ENCODE measurements at regions not wholly inside any gene's neighbourhood (a gene's known extent, or its start where the extent isn't known, plus 50 kb on each side); places are given as distances from the start of the nearest gene placed in this dataset.

DNA sequence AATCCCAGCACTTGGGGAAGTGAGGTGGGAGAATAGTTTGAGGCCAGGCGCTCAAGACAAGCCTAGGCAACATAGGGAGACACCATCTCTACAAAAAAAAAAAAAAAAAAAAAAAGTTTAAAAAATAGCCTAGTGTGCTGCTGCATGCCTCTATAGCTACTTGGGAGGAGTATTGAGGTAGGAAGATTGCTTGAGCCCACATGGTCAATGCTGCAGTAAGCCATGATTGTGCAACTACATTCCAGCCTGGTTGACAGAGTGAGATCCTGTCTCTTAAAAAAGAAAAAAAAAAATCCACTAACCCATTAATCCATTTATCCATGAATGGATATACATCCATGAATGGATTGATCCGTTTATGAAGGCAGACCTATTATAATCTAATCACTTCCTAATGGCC is 1064.6 kb upstream of the EYS start:
- ATAC-seq (ENCODE audit: low FRiP score) (no peak), DNase-seq (no peak)
- no peaks in the 10 kb centered on the region for H3K36me3 ChIP-seq (ENCODE audit: control insufficient read depth in 1 of 2, insufficient read depth in 2 of 2, low read length in 1 of 2)
- intact Hi-C loops (cut with DNase I): no loop called here
- WGBS, 2 donors: 85 to 95% methylated on average over 2 of the region's 2 CpGs
- H3K27me3 ChIP-seq (ENCODE audit: control insufficient read depth in 1 of 2, insufficient read depth in 2 of 2, low read length in 1 of 2): no peaks in the 10 kb centered on the region
- peaks cover 0 to 1% of the 10 kb centered on the region in 2 donors for H3K4me1 ChIP-seq (ENCODE audit: control insufficient read depth in 1 of 2, insufficient read depth in 2 of 2, low read length in 2 of 2)
- no peaks in the 10 kb centered on the region for H3K9me3 ChIP-seq (ENCODE audit: control insufficient read depth, low read length)
- H3K4me3 ChIP-seq (ENCODE audit: low read length in 2 of 2): no peak overlapping the region
- no peak overlapping the region for H3K27ac ChIP-seq (ENCODE audit: low read depth in 1 of 2, low read length in 2 of 2)

DNA sequence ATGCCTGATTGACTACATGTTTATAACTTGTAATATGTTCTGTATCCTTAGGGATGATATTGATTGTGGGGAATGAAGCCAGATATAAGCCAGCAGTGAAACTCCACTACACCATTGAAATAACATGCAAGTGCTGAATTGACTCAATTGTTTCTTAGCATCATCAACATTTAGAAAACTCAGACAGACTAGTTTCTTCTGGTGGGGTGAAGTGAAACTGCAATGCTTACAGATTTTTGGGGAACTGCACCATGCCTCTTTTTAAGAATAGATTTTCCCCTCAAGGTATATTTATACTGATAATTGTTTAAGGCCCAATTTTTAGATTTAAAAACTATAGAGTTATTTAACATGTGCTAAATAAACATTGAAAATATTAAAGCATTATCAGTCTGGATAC is 1044.6 kb upstream of the EYS start:
- DNase-seq (no peak), ATAC-seq (ENCODE audit: low FRiP score) (no peak)
- no peaks in the 10 kb centered on the region for H3K4me1 ChIP-seq (ENCODE audit: control insufficient read depth in 1 of 2, insufficient read depth in 2 of 2, low read length in 2 of 2)
- peaks cover 2% of the 10 kb centered on the region for H3K9me3 ChIP-seq (ENCODE audit: control insufficient read depth, low read length)
- H3K27ac ChIP-seq (ENCODE audit: low read depth in 1 of 2, low read length in 2 of 2): no peak overlapping the region
- no peaks in the 10 kb centered on the region for H3K36me3 ChIP-seq (ENCODE audit: control insufficient read depth in 1 of 2, insufficient read depth in 2 of 2, low read length in 1 of 2)
- intact Hi-C loops (cut with DNase I): no loop called here
- H3K4me3 ChIP-seq (ENCODE audit: low read length in 2 of 2): no peak overlapping the region
- H3K27me3 ChIP-seq (ENCODE audit: control insufficient read depth in 1 of 2, insufficient read depth in 2 of 2, low read length in 1 of 2): no peaks in the 10 kb centered on the region

DNA sequence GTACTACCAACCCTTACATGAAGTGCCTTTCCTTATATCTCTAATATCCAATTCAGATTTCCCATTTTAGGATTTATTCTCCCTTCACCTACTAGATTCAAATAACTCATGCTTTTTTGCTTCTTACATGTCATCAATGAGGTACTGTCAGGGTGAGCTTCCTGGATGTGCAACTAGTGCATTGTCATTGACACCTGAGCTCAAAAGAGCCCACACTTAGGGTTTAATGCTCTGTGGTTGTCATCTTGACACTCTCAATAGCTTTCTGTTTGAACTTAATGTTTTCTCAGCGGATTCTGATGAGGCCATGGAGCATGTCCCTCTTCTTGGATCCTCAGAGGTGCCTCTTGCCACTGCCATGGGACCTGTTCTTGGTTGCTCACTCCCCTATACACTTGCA is 1033.3 kb upstream of the EYS start:
- ATAC-seq (ENCODE audit: low FRiP score) (no peak), DNase-seq (no peak)
- peaks cover 2% of the 10 kb centered on the region for H3K9me3 ChIP-seq (ENCODE audit: control insufficient read depth, low read length)
- no peaks in the 10 kb centered on the region for H3K27me3 ChIP-seq (ENCODE audit: control insufficient read depth in 1 of 2, insufficient read depth in 2 of 2, low read length in 1 of 2)
- H3K4me1 ChIP-seq (ENCODE audit: control insufficient read depth in 1 of 2, insufficient read depth in 2 of 2, low read length in 2 of 2): no peaks in the 10 kb centered on the region
- no peak overlapping the region for H3K27ac ChIP-seq (ENCODE audit: low read depth in 1 of 2, low read length in 2 of 2)
- H3K4me3 ChIP-seq (ENCODE audit: low read length in 2 of 2): no peak overlapping the region
- intact Hi-C loops (cut with DNase I): no loop called here
- no peaks in the 10 kb centered on the region for H3K36me3 ChIP-seq (ENCODE audit: control insufficient read depth in 1 of 2, insufficient read depth in 2 of 2, low read length in 1 of 2)
- 50 to 81% methylated on average over 1 of the region's 1 CpG for WGBS, 2 donors

DNA sequence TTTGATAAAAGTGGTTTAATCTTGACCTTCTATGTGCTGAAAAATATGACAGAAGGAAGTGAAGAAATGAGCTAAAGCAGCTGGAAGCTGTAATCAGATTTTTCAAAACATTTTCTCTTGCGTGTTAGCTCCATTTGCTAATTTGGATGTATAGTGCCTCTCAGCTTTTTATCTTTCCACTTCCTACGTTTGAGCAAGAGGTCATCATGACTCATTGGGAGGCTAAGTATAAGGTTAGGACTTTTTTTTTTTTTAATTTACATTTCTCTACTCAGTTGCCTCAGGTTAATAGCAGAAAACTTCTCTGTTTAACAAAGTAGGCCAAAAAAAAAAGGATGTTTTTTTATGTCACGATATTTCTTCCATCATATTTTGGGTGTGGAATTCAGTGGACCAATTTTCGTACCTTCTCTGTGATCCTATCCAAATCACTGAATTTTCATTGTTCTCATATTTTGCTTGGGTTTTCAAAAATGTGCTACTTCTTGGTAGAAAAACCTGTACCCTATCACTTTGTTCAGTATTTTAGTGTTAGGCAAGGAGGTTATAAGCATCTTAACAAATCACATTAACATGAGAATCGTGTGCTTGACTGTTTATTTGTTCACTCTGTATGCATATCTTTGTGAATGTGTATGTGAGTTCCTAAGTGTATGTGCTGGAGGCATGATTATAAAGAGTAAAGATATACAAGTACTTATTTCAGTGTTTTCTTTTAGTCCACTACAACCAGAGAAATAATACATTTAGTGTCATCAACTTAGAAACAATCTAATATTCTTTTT is 1028.3 kb upstream of the EYS start:
- ATAC-seq (ENCODE audit: low FRiP score) (no peak), DNase-seq (no peak)
- Histone ChIP-seq H3K4me3 (ENCODE audit: low read length in 2 of 2) (no peak overlapping the region), H3K4me1 (ENCODE audit: control insufficient read depth in 1 of 2, insufficient read depth in 2 of 2, low read length in 2 of 2) (no peaks in the 10 kb centered on the region), H3K27me3 (ENCODE audit: control insufficient read depth in 1 of 2, insufficient read depth in 2 of 2, low read length in 1 of 2) (no peaks in the 10 kb centered on the region), H3K9me3 (ENCODE audit: control insufficient read depth, low read length) (no peaks in the 10 kb centered on the region), H3K36me3 (ENCODE audit: control insufficient read depth in 1 of 2, insufficient read depth in 2 of 2, low read length in 1 of 2) (no peaks in the 10 kb centered on the region), H3K27ac (ENCODE audit: low read depth in 1 of 2, low read length in 2 of 2) (no peak overlapping the region)
- 49 to 53% methylated on average over 5 of the region's 5 CpGs for WGBS, 2 donors
- intact Hi-C loops (cut with DNase I): no loop called here

DNA sequence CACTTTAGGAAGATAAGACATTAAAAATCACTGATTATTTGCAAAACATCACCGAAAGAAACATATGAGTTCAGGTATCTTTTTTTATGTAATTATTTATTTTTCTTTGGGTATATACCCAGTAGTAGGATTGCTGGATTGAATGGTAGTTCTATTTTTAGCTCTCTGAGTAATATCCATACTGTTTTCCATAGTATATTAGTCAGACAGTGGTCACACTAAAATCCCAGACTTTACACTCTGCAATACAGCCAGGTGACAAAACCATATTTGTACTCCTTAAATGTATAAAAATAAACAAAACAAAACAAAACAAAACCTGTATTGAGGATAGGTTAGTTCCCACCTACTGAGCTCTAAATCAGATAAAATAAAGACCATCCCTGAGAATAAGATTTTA is 1024.3 kb upstream of the EYS start:
- intact Hi-C loops (cut with DNase I): no loop called here
- no peak for DNase-seq
- Histone ChIP-seq H3K4me3 (ENCODE audit: low read length in 2 of 2) (no peak overlapping the region), H3K9me3 (ENCODE audit: control insufficient read depth, low read length) (peaks cover 2% of the 10 kb centered on the region), H3K4me1 (ENCODE audit: control insufficient read depth in 1 of 2, insufficient read depth in 2 of 2, low read length in 2 of 2) (no peaks in the 10 kb centered on the region), H3K27me3 (ENCODE audit: control insufficient read depth in 1 of 2, insufficient read depth in 2 of 2, low read length in 1 of 2) (no peaks in the 10 kb centered on the region), H3K27ac (ENCODE audit: low read depth in 1 of 2, low read length in 2 of 2) (no peak overlapping the region), H3K36me3 (ENCODE audit: control insufficient read depth in 1 of 2, insufficient read depth in 2 of 2, low read length in 1 of 2) (no peaks in the 10 kb centered on the region)
- 73% methylated on average over 1 of the region's 1 CpG for WGBS, 2 donors
- ATAC-seq (ENCODE audit: low FRiP score): no peak

DNA sequence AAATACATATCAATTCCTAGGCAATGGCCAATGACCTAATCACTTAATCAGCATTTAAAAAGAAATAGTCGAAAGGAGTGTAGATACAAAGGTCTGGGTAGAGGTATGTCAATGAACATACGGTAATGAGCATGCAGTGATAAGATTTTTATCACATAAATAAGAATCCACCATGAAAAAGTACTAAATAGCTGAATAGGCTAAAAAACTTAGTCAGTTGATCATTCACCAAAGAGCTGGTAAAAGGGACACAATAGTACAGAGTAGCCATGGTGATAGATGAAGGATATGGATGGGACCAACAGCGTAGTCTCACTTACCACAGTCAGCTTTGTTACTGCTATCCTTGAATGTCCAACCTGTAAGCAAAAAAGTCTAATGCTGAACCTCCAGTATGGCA is 1018.6 kb upstream of the EYS start:
- Histone ChIP-seq H3K27ac (ENCODE audit: low read depth in 1 of 2, low read length in 2 of 2) (no peak overlapping the region), H3K27me3 (ENCODE audit: control insufficient read depth in 1 of 2, insufficient read depth in 2 of 2, low read length in 1 of 2) (no peaks in the 10 kb centered on the region), H3K9me3 (ENCODE audit: control insufficient read depth, low read length) (peaks cover 2% of the 10 kb centered on the region), H3K36me3 (ENCODE audit: control insufficient read depth in 1 of 2, insufficient read depth in 2 of 2, low read length in 1 of 2) (no peaks in the 10 kb centered on the region), H3K4me1 (ENCODE audit: control insufficient read depth in 1 of 2, insufficient read depth in 2 of 2, low read length in 2 of 2) (no peaks in the 10 kb centered on the region), H3K4me3 (ENCODE audit: low read length in 2 of 2) (no peak overlapping the region)
- intact Hi-C loops (cut with DNase I): no loop called here
- 88 to 90% methylated on average over 3 of the region's 3 CpGs for WGBS, 2 donors
- ATAC-seq (ENCODE audit: low FRiP score) (no peak), DNase-seq (no peak)

DNA sequence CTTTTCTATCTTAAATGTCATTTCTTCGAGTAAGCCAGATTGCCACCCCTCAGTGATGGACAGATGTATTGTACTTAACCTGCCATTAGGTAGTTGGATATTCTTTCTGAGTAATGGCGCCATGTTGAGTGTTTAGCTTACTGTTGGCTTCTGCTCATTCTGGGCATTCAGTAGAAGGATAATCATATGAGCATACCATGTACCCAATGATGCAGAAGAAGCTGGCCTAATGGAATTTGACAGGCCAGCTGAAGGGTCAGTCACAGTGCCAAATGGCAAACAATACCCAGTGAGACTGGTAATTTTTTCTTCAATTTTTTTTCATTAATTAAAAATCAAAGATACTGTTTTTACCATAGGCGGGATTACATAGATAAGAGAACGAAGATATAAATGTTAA is 1010.8 kb upstream of the EYS start:
- Histone ChIP-seq H3K4me3 (ENCODE audit: low read length in 2 of 2) (no peak overlapping the region), H3K4me1 (ENCODE audit: control insufficient read depth in 1 of 2, insufficient read depth in 2 of 2, low read length in 2 of 2) (no peaks in the 10 kb centered on the region), H3K27ac (ENCODE audit: low read depth in 1 of 2, low read length in 2 of 2) (no peak overlapping the region), H3K36me3 (ENCODE audit: control insufficient read depth in 1 of 2, insufficient read depth in 2 of 2, low read length in 1 of 2) (no peaks in the 10 kb centered on the region), H3K9me3 (ENCODE audit: control insufficient read depth, low read length) (no peaks in the 10 kb centered on the region), H3K27me3 (ENCODE audit: control insufficient read depth in 1 of 2, insufficient read depth in 2 of 2, low read length in 1 of 2) (no peaks in the 10 kb centered on the region)
- ATAC-seq (ENCODE audit: low FRiP score) (no peak), DNase-seq (no peak)
- intact Hi-C loops (cut with DNase I): no loop called here
- 90 to 92% methylated on average over 4 of the region's 4 CpGs for WGBS, 2 donors

DNA sequence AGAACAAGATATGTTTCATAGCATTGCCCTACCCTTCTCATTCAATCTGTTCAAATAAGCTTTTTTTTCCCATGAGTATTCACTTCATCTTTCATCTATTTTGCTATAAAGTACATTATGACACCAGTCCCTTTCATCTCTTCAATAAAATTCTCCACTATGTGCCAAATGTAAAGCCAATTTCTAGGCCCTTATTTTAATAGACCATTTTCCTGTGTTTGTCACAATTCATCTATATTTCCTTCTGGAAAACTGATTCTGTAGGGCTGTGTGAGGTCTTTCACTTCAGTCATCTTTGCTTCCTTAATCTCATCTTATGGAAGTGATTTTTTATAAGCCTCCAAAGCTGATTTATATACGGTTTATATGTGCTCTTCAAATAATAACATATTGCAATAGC is 992.4 kb upstream of the EYS start:
- intact Hi-C loops (cut with DNase I): no loop called here
- Histone ChIP-seq H3K4me1 (ENCODE audit: control insufficient read depth in 1 of 2, insufficient read depth in 2 of 2, low read length in 2 of 2) (no peaks in the 10 kb centered on the region), H3K4me3 (ENCODE audit: low read length in 2 of 2) (no peak overlapping the region), H3K27ac (ENCODE audit: low read depth in 1 of 2, low read length in 2 of 2) (no peak overlapping the region), H3K9me3 (ENCODE audit: control insufficient read depth, low read length) (no peaks in the 10 kb centered on the region), H3K27me3 (ENCODE audit: control insufficient read depth in 1 of 2, insufficient read depth in 2 of 2, low read length in 1 of 2) (no peaks in the 10 kb centered on the region), H3K36me3 (ENCODE audit: control insufficient read depth in 1 of 2, insufficient read depth in 2 of 2, low read length in 1 of 2) (no peaks in the 10 kb centered on the region)
- DNase-seq (no peak), ATAC-seq (ENCODE audit: low FRiP score) (no peak)
- 59 to 68% methylated on average over 1 of the region's 1 CpG for WGBS, 2 donors

DNA sequence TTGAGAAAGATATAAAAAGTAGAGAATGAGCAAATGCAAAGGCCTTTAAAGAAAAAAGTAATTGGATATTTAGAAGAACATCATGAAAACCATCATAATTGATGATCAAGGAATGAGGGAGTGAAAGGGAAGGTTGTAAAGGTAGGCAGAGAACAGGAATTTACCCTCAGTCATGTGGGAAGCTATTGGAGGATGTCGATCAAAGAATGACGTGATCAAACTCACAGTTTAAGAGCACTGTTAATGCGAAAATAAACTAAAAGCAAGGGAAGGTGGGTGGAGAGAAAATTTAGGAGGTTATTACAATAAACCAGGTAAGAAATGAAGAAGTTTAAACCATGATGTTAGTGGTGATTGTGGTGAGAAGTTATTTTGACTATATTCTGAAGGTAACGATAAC is 982.6 kb upstream of the EYS start:
- H3K27me3 ChIP-seq (ENCODE audit: control insufficient read depth in 1 of 2, insufficient read depth in 2 of 2, low read length in 1 of 2): no peaks in the 10 kb centered on the region
- DNase-seq (no peak), ATAC-seq (ENCODE audit: low FRiP score) (no peak)
- no peaks in the 10 kb centered on the region for H3K9me3 ChIP-seq (ENCODE audit: control insufficient read depth, low read length)
- H3K4me3 ChIP-seq (ENCODE audit: low read length in 2 of 2): no peak overlapping the region
- WGBS, 2 donors: 93 to 94% methylated on average over 4 of the region's 4 CpGs
- H3K4me1 ChIP-seq (ENCODE audit: control insufficient read depth in 1 of 2, insufficient read depth in 2 of 2, low read length in 2 of 2): no peaks in the 10 kb centered on the region
- no peaks in the 10 kb centered on the region for H3K36me3 ChIP-seq (ENCODE audit: control insufficient read depth in 1 of 2, insufficient read depth in 2 of 2, low read length in 1 of 2)
- intact Hi-C loops (cut with DNase I): no loop called here
- H3K27ac ChIP-seq (ENCODE audit: low read depth in 1 of 2, low read length in 2 of 2): no peak overlapping the region

Data from aorta (tissue), 5 donors.